Esophagus muscularis mucosa (tissue), 3 donors: ENCODE measurements at regions not wholly inside any gene's neighbourhood (a gene's known extent, or its start where the extent isn't known, plus 50 kb on each side); places are given as distances from the start of the nearest gene placed in this dataset.

Experiments
- CTCF ChIP-seq, 3 experiments: fragments of 200-600 bp in 2 of 3; fragments of 450-650 bp in 1 of 3; sonication (generic) in 2 of 3; IDR thresholded peaks; one replicate each; pipeline ENCODE4 v1.5.1; 2017 to 2019; ENCODE audit warnings: antibody characterized with exemption in 3 of 3, mild to moderate bottlenecking in 2 of 3, moderate library complexity in 1 of 3
- POLR2A ChIP-seq: fragments of 450-650 bp; IDR thresholded peaks from one replicate; pipeline ENCODE4 v1.6.1; 2017; ENCODE audit warnings: antibody characterized with exemption, moderate library complexity, mild to moderate bottlenecking, low read depth

GRCh38 chr13:53198736-53199135, 170.1 kb downstream of the OLFM4 start:
- TF ChIP-seq CTCF (IDR thresholded peaks at IDR 0.05) (no peak), POLR2A (no peak)
